ENCODE measurements at regions not wholly inside any gene's neighbourhood (a gene's known extent, or its start where the extent isn't known, plus 50 kb on each side); places are given as distances from the start of the nearest gene placed in this dataset.

DNA sequence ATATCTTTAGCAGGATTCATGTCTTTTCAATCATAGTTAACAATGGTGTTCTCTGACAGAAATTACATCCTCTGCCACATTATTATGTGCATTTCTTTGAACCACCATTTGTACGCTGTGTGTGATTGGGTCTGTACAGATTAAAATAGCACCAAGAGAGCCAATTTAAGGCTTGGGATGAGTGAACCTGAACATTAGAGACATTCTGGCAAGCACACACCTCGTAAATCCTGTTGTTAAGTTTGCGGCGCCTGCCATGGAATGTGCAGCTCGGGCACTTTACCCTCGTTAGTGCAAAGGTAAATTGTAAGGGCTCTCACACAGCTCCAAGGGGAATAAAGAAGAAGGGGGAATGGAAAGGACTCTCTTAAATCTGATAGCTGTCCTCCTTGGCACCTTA is 482.4 kb upstream of the DPPA4 start:
- Histone ChIP-seq H3K27me3 (ENCODE audit: control insufficient read depth in 1 of 2, insufficient read depth in 1 of 2, low read length in 2 of 2) (no peaks in the 10 kb centered on the region), H2BK12ac (ENCODE audit: low read length in 2 of 2) (no peak overlapping the region), H3K9me3 (ENCODE audit: control insufficient read depth, low read length) (no peaks in the 10 kb centered on the region), H3K9ac (ENCODE audit: low read length) (no peak overlapping the region), H3K23ac (ENCODE audit: low read length in 2 of 2) (no peak overlapping the region), H2BK5ac (ENCODE audit: low read depth, low read length, poor library complexity, severe bottlenecking) (no peak overlapping the region), H3K27ac (ENCODE audit: low read length, poor library complexity, severe bottlenecking) (no peak overlapping the region), H3K79me1 (replicated peaks; ENCODE audit: low read length, poor library complexity, severe bottlenecking) (no peaks in the 10 kb centered on the region), H3K4me1 (ENCODE audit: control insufficient read depth, insufficient read depth, low read depth, low read length) (no peaks in the 10 kb centered on the region), H2AFZ (ENCODE audit: low read depth, low read length) (no peak overlapping the region), H2BK120ac (ENCODE audit: low read depth, low read length) (no peak overlapping the region), H3K36me3 (ENCODE audit: control insufficient read depth in 1 of 2, insufficient read depth in 2 of 2, low read depth in 1 of 2, low read length in 2 of 2) (no peaks in the 10 kb centered on the region), H2BK15ac (ENCODE audit: low read depth, poor library complexity, severe bottlenecking) (no peak overlapping the region), H4K91ac (ENCODE audit: low read length) (no peak overlapping the region), H3K4me3 (ENCODE audit: insufficient read depth in 1 of 2, low read depth in 1 of 2, low read length in 2 of 2) (no peak overlapping the region), H2AK5ac (ENCODE audit: low read length, severe bottlenecking) (no peak overlapping the region), H4K8ac (ENCODE audit: low read length) (no peak overlapping the region), H3K14ac (ENCODE audit: low read length in 2 of 2) (no peak overlapping the region), H3K18ac (ENCODE audit: low read depth in 1 of 2, low read length in 2 of 2) (no peak overlapping the region), H3K4ac (ENCODE audit: low read depth in 1 of 2, low read length in 2 of 2) (no peak overlapping the region), H3K4me2 (ENCODE audit: low read length, poor library complexity, severe bottlenecking) (no peak overlapping the region)
- DNase-seq = no peak
- WGBS = 75% methylated on average over 6 of the region's 6 CpGs

DNA sequence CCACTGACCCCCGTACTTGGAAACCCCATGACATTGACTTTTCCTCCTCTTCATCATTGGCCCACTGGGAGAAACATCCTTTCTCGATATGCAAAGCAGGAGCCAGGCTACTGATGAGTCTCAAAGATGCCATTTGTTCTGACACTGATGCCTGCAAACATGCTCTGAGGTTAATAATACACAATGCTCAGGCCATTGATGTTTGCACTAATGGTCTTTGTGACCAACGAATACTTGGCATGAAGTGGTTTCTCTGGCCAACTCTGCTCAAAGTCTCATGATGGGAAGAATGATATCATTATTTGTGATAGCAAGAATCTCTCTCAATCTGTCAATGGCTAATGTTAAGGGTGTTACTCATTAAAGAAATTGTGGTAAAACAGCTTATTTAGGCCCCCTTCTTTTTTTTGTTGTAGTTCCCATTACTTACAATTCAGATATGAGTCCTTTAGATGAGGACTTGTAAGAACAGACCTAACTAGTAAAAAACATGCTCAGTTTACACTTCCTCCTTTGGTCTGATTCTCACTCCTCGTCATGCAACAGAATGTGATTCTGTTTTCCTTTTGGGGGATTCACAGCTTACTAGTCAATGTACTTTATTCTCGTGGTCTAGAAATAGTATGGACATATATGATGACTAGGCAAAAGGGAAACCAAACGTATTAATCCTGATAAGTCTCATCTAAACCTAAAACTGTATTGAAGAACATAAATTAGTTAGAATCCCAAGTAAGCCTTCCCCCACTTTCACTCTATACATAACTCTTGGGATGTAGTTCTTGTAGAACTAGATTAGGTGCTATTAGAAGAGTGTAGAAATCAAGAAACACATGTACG is 488.8 kb upstream of the DPPA4 start:
- Histone ChIP-seq H2BK120ac (ENCODE audit: low read depth, low read length) (no peak overlapping the region), H3K4me1 (ENCODE audit: control insufficient read depth, insufficient read depth, low read depth, low read length) (no peaks in the 10 kb centered on the region), H3K9ac (ENCODE audit: low read length) (no peak overlapping the region), H2BK5ac (ENCODE audit: low read depth, low read length, poor library complexity, severe bottlenecking) (no peak overlapping the region), H3K4me3 (ENCODE audit: insufficient read depth in 1 of 2, low read depth in 1 of 2, low read length in 2 of 2) (no peak overlapping the region), H3K9me3 (ENCODE audit: control insufficient read depth, low read length) (no peaks in the 10 kb centered on the region), H3K36me3 (ENCODE audit: control insufficient read depth in 1 of 2, insufficient read depth in 2 of 2, low read depth in 1 of 2, low read length in 2 of 2) (no peaks in the 10 kb centered on the region), H3K4me2 (ENCODE audit: low read length, poor library complexity, severe bottlenecking) (no peak overlapping the region), H3K23ac (ENCODE audit: low read length in 2 of 2) (no peak overlapping the region), H3K27ac (ENCODE audit: low read length, poor library complexity, severe bottlenecking) (no peak overlapping the region), H3K79me1 (replicated peaks; ENCODE audit: low read length, poor library complexity, severe bottlenecking) (no peaks in the 10 kb centered on the region), H4K8ac (ENCODE audit: low read length) (no peak overlapping the region), H3K18ac (ENCODE audit: low read depth in 1 of 2, low read length in 2 of 2) (no peak overlapping the region), H2AK5ac (ENCODE audit: low read length, severe bottlenecking) (no peak overlapping the region), H3K27me3 (ENCODE audit: control insufficient read depth in 1 of 2, insufficient read depth in 1 of 2, low read length in 2 of 2) (no peaks in the 10 kb centered on the region), H3K4ac (ENCODE audit: low read depth in 1 of 2, low read length in 2 of 2) (no peak overlapping the region), H2BK12ac (ENCODE audit: low read length in 2 of 2) (no peak overlapping the region), H3K14ac (ENCODE audit: low read length in 2 of 2) (no peak overlapping the region), H2AFZ (ENCODE audit: low read depth, low read length) (no peak overlapping the region), H4K91ac (ENCODE audit: low read length) (no peak overlapping the region), H2BK15ac (ENCODE audit: low read depth, poor library complexity, severe bottlenecking) (no peak overlapping the region)
- no peak for DNase-seq
- WGBS = 84% methylated on average over 4 of the region's 7 CpGs

DNA sequence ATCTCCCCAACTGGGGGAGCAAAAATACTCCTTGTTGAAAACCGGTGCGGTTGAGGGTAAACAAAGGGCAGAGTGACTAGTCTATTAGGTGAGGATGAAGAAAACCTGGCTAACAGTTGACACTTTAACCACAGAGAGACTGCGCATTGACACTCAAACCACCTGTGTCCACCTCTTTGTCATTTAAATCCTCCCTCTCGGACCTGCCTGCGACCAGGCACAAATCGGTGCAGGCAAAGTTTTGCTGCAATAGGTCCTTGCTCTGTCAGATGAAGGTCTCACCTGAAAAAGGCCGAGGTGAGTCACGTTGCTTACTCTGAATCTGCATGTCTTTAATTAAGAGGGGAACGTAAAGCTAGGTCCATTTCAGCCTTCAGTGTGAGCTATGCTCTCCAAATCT is 494.1 kb upstream of the DPPA4 start:
- Histone ChIP-seq H3K14ac (ENCODE audit: low read length in 2 of 2) (no peak overlapping the region), H3K4ac (ENCODE audit: low read depth in 1 of 2, low read length in 2 of 2) (no peak overlapping the region), H3K9ac (ENCODE audit: low read length) (no peak overlapping the region), H3K27me3 (ENCODE audit: control insufficient read depth in 1 of 2, insufficient read depth in 1 of 2, low read length in 2 of 2) (no peaks in the 10 kb centered on the region), H3K4me2 (ENCODE audit: low read length, poor library complexity, severe bottlenecking) (no peak overlapping the region), H4K8ac (ENCODE audit: low read length) (no peak overlapping the region), H2AK5ac (ENCODE audit: low read length, severe bottlenecking) (no peak overlapping the region), H3K9me3 (ENCODE audit: control insufficient read depth, low read length) (no peaks in the 10 kb centered on the region), H2BK12ac (ENCODE audit: low read length in 2 of 2) (no peak overlapping the region), H2BK120ac (ENCODE audit: low read depth, low read length) (no peak overlapping the region), H3K4me3 (ENCODE audit: insufficient read depth in 1 of 2, low read depth in 1 of 2, low read length in 2 of 2) (no peak overlapping the region), H2AFZ (ENCODE audit: low read depth, low read length) (no peak overlapping the region), H3K23ac (ENCODE audit: low read length in 2 of 2) (no peak overlapping the region), H3K79me1 (replicated peaks; ENCODE audit: low read length, poor library complexity, severe bottlenecking) (no peaks in the 10 kb centered on the region), H4K91ac (ENCODE audit: low read length) (no peak overlapping the region), H3K27ac (ENCODE audit: low read length, poor library complexity, severe bottlenecking) (no peak overlapping the region), H2BK15ac (ENCODE audit: low read depth, poor library complexity, severe bottlenecking) (no peak overlapping the region), H3K36me3 (ENCODE audit: control insufficient read depth in 1 of 2, insufficient read depth in 2 of 2, low read depth in 1 of 2, low read length in 2 of 2) (no peaks in the 10 kb centered on the region), H3K4me1 (ENCODE audit: control insufficient read depth, insufficient read depth, low read depth, low read length) (no peaks in the 10 kb centered on the region), H2BK5ac (ENCODE audit: low read depth, low read length, poor library complexity, severe bottlenecking) (no peak overlapping the region), H3K18ac (ENCODE audit: low read depth in 1 of 2, low read length in 2 of 2) (no peak overlapping the region)
- 39% methylated on average over 7 of the region's 9 CpGs for WGBS
- DNase-seq = no peak

DNA sequence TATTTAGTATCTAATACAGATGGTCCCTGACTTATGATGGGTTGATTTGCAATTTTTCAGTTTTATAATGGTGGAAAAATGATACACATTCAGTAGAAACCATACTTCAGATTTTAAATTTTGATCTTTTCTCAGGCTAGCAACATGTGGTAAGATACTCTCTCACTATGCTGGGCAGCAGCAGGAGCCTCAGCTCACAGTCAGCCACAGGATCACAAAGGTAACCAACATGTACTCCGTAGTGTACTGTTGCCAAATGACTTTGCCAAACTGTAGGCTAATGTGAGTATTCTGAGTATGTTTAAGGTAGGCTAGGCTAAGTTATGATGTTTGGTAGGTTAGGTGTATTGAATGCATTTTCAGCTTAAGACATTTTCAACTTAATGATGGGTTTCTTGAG is 498.6 kb upstream of the DPPA4 start:
- H3K4me2 ChIP-seq (ENCODE audit: low read length, poor library complexity, severe bottlenecking) = no peak overlapping the region
- DNase-seq = no peak
- 87% methylated on average over 1 of the region's 1 CpG for WGBS

More for the DNA sequence above, 498.6 kb upstream of the DPPA4 start:
- Histone ChIP-seq H3K27me3 (ENCODE audit: control insufficient read depth in 1 of 2, insufficient read depth in 1 of 2, low read length in 2 of 2) (no peaks in the 10 kb centered on the region), H2BK120ac (ENCODE audit: low read depth, low read length) (no peak overlapping the region), H2AK5ac (ENCODE audit: low read length, severe bottlenecking) (no peak overlapping the region), H3K9me3 (ENCODE audit: control insufficient read depth, low read length) (no peaks in the 10 kb centered on the region), H2AFZ (ENCODE audit: low read depth, low read length) (no peak overlapping the region), H2BK5ac (ENCODE audit: low read depth, low read length, poor library complexity, severe bottlenecking) (no peak overlapping the region), H3K36me3 (ENCODE audit: control insufficient read depth in 1 of 2, insufficient read depth in 2 of 2, low read depth in 1 of 2, low read length in 2 of 2) (no peaks in the 10 kb centered on the region), H2BK15ac (ENCODE audit: low read depth, poor library complexity, severe bottlenecking) (no peak overlapping the region), H2BK12ac (ENCODE audit: low read length in 2 of 2) (no peak overlapping the region), H3K23ac (ENCODE audit: low read length in 2 of 2) (no peak overlapping the region), H3K79me1 (replicated peaks; ENCODE audit: low read length, poor library complexity, severe bottlenecking) (no peaks in the 10 kb centered on the region), H3K14ac (ENCODE audit: low read length in 2 of 2) (no peak overlapping the region), H3K4me1 (ENCODE audit: control insufficient read depth, insufficient read depth, low read depth, low read length) (no peaks in the 10 kb centered on the region), H3K4ac (ENCODE audit: low read depth in 1 of 2, low read length in 2 of 2) (no peak overlapping the region), H4K8ac (ENCODE audit: low read length) (no peak overlapping the region), H3K4me3 (ENCODE audit: insufficient read depth in 1 of 2, low read depth in 1 of 2, low read length in 2 of 2) (no peak overlapping the region), H4K91ac (ENCODE audit: low read length) (no peak overlapping the region), H3K9ac (ENCODE audit: low read length) (no peak overlapping the region), H3K27ac (ENCODE audit: low read length, poor library complexity, severe bottlenecking) (no peak overlapping the region), H3K18ac (ENCODE audit: low read depth in 1 of 2, low read length in 2 of 2) (no peak overlapping the region)

All from mesenchymal stem cell (in vitro differentiated cells and primary cell).